Activated naive CD4-positive, alpha-beta T cell (primary cell): ENCODE measurements at regions not wholly inside any gene's neighbourhood (a gene's known extent, or its start where the extent isn't known, plus 50 kb on each side); places are given as distances from the start of the nearest gene placed in this dataset.
"Not testable (repeated sequence)": the region's sequence is repeated elsewhere in the genome, so short reads cannot be mapped to it uniquely, and the experiment has no call there.

Experiments
- DNase-seq, 4 experiments: peaks; one replicate each; lab custom pipeline; 2025; lab: John Stamatoyannopoulos, UW

GRCh38 chr3:30521156-30521715 is 85.2 kb upstream of the TGFBR2 start:
- DNase-seq = no peak

DNA sequence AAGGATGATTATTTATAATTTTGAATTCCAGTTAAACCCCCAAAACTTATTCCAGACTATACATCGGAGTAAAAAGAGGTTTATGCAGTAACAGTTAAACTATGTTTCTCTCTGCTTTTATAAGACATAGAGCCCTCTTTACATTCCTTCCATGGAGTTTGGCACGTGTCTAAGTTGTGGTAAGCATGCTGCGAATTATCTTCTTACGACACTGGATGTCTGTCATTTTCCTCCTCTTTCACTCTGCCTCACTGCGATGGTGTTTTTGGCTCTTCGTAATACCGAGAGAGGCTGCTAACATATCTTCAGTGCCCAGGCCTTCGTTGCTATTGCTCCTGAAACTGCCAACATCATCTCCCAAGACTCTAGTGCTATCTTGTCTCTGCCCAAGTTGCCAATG is 83.9 kb upstream of the TGFBR2 start:
- no peak for DNase-seq

DNA sequence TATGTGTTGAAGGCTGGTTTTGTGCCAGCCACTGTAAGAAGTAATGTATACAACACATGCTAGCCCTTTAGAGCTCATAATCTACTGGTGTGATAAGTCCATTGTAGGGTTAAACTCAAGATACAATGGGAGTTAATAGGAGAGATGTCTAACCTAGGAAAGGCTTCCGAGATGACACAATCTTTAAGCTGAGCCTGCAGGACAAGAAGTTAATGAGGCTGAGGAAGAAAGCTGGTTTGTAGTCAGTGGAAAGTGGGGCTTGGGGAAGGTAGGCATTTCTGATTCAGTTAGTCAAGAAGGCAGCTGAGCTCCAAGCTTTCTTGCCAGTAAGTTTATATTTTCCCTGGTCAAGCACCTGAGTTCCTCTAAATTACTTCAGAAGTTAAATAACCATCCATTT is 83.0 kb upstream of the TGFBR2 start:
- no peak for DNase-seq

DNA sequence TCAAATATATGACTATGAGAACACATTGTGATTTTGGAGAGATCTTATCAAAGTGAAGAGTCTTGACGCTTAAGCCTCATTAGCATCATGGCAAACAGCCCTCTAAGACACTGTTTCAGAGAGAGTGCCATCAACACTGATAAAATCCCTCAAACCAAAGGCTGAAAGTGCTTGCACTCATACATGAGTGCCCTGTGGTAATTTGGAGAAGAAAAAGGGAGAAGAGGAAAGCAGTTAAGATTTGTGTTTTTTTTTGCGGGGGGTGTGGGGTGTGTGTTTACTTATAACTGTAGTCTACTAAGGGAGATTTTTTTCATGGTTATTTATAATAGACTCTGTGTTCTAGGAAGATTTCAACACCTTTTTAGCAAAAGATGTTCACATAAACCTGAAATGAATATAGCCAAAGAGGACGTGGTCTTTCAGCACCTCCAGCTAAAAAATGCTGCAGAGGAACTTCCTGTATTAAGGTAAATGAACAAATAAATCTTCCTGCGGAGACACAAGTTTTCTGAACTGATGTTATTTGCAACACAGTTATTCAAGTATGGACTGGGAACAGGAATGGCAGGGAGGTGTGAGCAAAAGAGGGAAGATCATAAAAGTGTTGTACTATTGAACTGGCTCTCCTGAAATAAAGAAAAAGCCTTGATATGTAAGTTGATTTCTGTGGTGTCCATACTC is 81.9 kb upstream of the TGFBR2 start:
- no peak for DNase-seq

GRCh38 chr3:30526031-30526430 is 80.4 kb upstream of the TGFBR2 start:
- DNase-seq = no peak

GRCh38 chr3:30527186-30527585 is 79.2 kb upstream of the TGFBR2 start:
- DNase-seq = no peak

- no peak for DNase-seq
Observed at GRCh38 chr3:30527720-30528119, 78.7 kb upstream of the TGFBR2 start.

- DNase-seq = no peak
Observed at GRCh38 chr3:30530084-30530483, 76.3 kb upstream of the TGFBR2 start.

DNA sequence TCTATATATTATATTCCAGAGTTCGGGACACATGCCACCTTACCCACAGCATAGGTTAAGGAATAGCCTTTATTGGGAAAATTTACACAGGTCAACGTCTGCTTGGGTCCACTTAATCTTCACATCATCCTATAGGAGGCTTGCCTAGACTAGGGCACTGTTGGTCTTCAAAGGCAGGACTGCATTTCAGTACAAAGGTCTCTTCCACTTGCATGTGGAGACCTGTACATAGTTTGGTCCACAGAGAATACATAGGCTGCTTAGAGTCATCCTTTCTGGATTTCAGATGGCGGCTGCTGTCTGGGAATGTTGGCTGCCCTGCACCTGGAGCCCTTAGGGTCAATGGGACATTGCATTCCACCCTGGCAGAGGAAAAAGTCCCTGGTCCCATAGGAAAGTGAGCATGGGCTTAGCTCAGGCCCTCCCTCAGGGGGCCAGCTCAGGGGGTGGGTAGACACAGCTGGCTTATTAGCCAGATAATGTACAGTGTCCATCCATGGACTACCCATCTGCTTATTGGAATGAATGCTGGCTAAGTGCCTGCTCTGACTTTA is 75.3 kb upstream of the TGFBR2 start:
- no peak for DNase-seq

GRCh38 chr3:30535525-30535924 is 70.9 kb upstream of the TGFBR2 start:
- no peak for DNase-seq

- DNase-seq = no peak
Observed at GRCh38 chr3:30538791-30539190, 67.6 kb upstream of the TGFBR2 start.

GRCh38 chr3:30539206-30539605 is 67.2 kb upstream of the TGFBR2 start:
- DNase-seq = no peak

DNA sequence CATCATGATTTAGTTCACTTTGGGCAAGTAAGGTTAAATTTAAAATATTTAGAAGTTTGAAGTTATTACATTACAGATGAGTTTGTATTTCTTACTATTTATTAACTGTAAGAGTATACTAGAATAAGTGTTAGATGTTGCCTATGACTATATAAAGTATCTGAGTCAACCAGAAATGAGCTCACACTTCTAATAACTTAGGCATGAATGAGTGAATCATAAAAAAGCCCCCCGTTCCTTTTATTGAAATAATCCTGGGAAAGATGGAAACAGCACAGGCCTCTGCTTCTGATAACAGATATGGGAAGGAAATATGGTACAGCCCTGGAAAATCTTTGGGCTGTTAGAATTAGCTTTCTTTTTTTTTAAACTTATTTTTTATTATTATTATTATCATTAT is 66.6 kb upstream of the TGFBR2 start:
- no peak for DNase-seq

DNA sequence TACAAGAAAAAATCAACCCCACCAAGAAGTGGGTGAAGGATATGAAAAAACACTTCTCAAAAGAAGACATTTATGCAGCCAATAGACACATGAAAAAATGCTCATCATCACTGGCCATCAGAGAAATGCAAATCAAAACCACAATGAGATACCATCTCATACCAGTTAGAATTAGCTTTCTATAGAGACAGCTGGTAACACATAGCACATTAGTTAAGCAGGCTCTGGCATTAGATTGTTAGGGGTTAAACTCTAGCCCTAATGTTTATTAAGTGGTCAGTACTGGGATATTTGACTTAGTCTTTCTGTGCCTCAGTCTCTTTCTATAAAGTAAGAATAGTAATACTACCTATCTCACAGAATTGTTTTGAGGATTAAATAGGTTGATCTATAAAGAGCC is 65.2 kb upstream of the TGFBR2 start:
- not testable (repeated sequence) for DNase-seq

GRCh38 chr3:30542897-30543296 is 63.5 kb upstream of the TGFBR2 start:
- no peak for DNase-seq

DNA sequence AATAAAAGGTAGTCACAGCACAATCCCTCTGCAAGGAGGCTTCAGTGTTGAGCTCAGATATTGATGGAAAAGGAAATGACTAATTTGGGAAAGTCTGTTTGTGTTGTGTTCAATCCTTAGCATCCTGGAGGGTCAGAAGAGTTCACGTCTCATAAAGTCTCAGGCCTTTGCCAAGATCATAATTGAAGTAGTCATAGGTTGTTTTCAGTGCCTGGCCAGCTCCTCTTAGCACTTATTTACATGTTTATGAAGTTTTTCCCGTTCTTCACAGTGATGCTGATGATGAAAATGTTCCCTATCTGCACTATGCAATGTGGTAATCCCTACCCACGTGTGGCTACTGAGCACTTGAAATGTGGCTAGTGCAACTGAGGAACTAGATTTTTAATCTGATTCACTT is 61.6 kb upstream of the TGFBR2 start:
- DNase-seq = no peak

DNA sequence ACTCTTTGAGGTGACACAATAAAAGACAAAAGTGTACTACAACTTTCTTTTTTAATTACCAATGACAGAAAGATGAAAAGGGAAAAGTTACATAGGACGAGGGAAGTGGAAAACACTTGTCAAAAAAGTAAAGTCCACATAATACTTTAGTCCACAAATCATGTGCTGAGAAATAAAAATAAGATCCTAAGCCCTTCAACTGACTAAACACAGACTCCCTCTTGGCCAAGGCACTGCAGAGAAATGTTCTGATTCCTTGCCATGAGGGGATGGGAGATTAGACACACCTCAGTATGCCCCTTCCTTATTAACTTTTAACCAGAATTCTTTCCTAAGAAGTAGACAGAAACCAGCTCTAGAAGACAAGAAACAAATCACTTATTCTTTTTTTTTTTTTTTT is 59.5 kb upstream of the TGFBR2 start:
- no peak for DNase-seq

GRCh38 chr3:30547716-30548115 is 58.7 kb upstream of the TGFBR2 start:
- no peak for DNase-seq

DNA sequence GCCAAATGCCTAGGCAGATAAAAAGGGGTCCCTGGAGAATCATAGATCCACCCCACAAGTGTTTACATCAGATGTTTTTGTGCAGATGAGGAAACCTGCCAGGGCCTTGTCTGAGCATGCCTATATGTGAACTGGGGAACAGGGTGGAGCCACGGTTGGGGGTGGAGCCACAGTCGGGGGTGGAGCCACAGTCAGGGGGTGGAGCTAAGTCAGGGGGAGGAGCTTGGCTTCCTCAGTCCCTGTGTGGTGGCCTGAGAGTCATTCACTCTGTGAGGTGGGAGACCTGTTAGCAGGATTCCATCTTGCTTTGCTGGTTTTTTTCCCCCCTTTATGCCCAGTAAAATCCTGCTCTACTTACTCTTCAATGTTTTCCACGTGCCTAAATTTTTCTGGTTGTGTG is 57.8 kb upstream of the TGFBR2 start:
- DNase-seq = no peak

GRCh38 chr3:30549600-30549999 is 56.8 kb upstream of the TGFBR2 start:
- no peak for DNase-seq

GRCh38 chr3:30550246-30550645 is 56.2 kb upstream of the TGFBR2 start:
- no peak for DNase-seq

- no peak for DNase-seq
Observed at GRCh38 chr3:30551266-30551665, 55.1 kb upstream of the TGFBR2 start.

GRCh38 chr3:30551927-30552326 is 54.5 kb upstream of the TGFBR2 start:
- no peak for DNase-seq
